HepG2 (cell line): ENCODE measurements at regions not wholly inside any gene's neighbourhood (a gene's known extent, or its start where the extent isn't known, plus 50 kb on each side); places are given as distances from the start of the nearest gene placed in this dataset.

Experiments
- CTCF ChIP-seq: sonication (generic); formaldehyde crosslinking; IDR thresholded peaks from 2 replicates; pipeline ENCODE4 v1.5.0; 2020; ENCODE audit warnings: mild to moderate bottlenecking, missing genetic modification reagents, moderate library complexity
- EEA1 ChIP-seq: sonication (generic); formaldehyde crosslinking; IDR thresholded peaks from 2 replicates; pipeline ENCODE4 v1.5.1; 2020; ENCODE audit warnings: mild to moderate bottlenecking, missing genetic modification reagents, borderline replicate concordance
- ELF1 ChIP-seq: sonication (generic); formaldehyde crosslinking; IDR thresholded peaks from 2 replicates; pipeline ENCODE4 v1.4.0; 2020; ENCODE audit warnings: missing genetic modification reagents
- ELK4 ChIP-seq: sonication (generic); formaldehyde crosslinking; IDR thresholded peaks from 2 replicates; pipeline ENCODE4 v1.9.0; 2021; ENCODE audit warnings: missing genetic modification reagents, borderline replicate concordance
- EP300 ChIP-seq, 3 experiments: sonication (generic) in 1 of 3; formaldehyde crosslinking in 1 of 3; IDR thresholded peaks; 2 replicates each; pipeline versions ENCODE4 v1.5.1 to v1.6.1; 2011 to 2020; ENCODE audit warnings: low read depth in 2 of 3, low read length in 2 of 3, borderline replicate concordance in 1 of 3, improper control_type of control experiment in 1 of 3, mild to moderate bottlenecking in 1 of 3, missing genetic modification reagents in 1 of 3, moderate library complexity in 1 of 3
- HMG20B ChIP-seq: conservative IDR thresholded peaks from 2 replicates; pipeline ENCODE4 v1.6.1; 2016; ENCODE audit warnings: missing genetic modification reagents, missing compliant biosample characterization
- PAF1 ChIP-seq: IDR thresholded peaks from 2 replicates; pipeline ENCODE4 v1.6.1; 2016; ENCODE audit warnings: missing genetic modification reagents, missing compliant biosample characterization
- PHF5A ChIP-seq: IDR thresholded peaks from one replicate; pipeline ENCODE4 v1.6.1; 2018; ENCODE audit warnings: low read depth, missing genetic modification reagents; ENCODE audit not compliant: unreplicated experiment
- RFX3 ChIP-seq: IDR thresholded peaks from 2 replicates; pipeline ENCODE4 v1.6.1; 2016; ENCODE audit warnings: missing biosample characterization, missing genetic modification reagents
- RFXANK ChIP-seq: IDR thresholded peaks from 2 replicates; pipeline ENCODE4 v1.6.1; 2016
- SMAD3 ChIP-seq: sonication (generic); formaldehyde crosslinking; IDR thresholded peaks from 2 replicates; pipeline ENCODE4 v1.4.0; 2020; ENCODE audit warnings: missing genetic modification reagents
- ZNF136 ChIP-seq: sonication (generic); formaldehyde crosslinking; IDR thresholded peaks from 2 replicates; pipeline ENCODE4 v1.8.1; 2022; ENCODE audit warnings: low read depth, mild to moderate bottlenecking, moderate library complexity, missing genetic modification reagents

- no peak for TF ChIP-seq EP300 (IDR thresholded peaks at IDR 0.05; ENCODE audit: low read depth in 2 of 2, low read length in 2 of 2)
- no peak for TF ChIP-seq EP300 (CRISPR knock-in tag; IDR thresholded peaks at IDR 0.05; ENCODE audit: borderline replicate concordance)
- no peak for TF ChIP-seq CTCF (CRISPR knock-in tag)
- TF ChIP-seq ELK4 (CRISPR knock-in tag): no peak
- no peak for TF ChIP-seq HMG20B
- no peak for TF ChIP-seq RFX3 (CRISPR knock-in tag)
- TF ChIP-seq EEA1: no peak
- TF ChIP-seq ZNF136 (CRISPR knock-in tag): no peak
- no peak for TF ChIP-seq PHF5A (CRISPR knock-in tag)
- TF ChIP-seq ELF1 (CRISPR knock-in tag): no peak
- TF ChIP-seq PAF1 (CRISPR knock-in tag): no peak
- no peak for TF ChIP-seq RFXANK
- no peak for TF ChIP-seq SMAD3 (CRISPR knock-in tag)
Measured at GRCh38 chr10:84957427-84957826, 629.0 kb downstream of the CCSER2 start.
